BE2C (cell line): ENCODE measurements at regions not wholly inside any gene's neighbourhood (a gene's known extent, or its start where the extent isn't known, plus 50 kb on each side); places are given as distances from the start of the nearest gene placed in this dataset.

Experiments
- DNase-seq: peaks from one replicate; pipeline ENCODE4 v3.0.0-alpha.2; 2020
- H3K27me3 ChIP-seq: fragments of 250-450 bp; sonication (Bioruptor Pico); 2 replicates; pipeline ENCODE4 v1.5.1; 2020; ENCODE audit warnings: mild to moderate bottlenecking
- H3K36me3 ChIP-seq: fragments of 250-450 bp; sonication (Bioruptor Pico); 2 replicates; pipeline ENCODE4 v1.5.1; 2020; ENCODE audit warnings: mild to moderate bottlenecking
- H3K4me1 ChIP-seq: fragments of 250-450 bp; sonication (Bioruptor Pico); 2 replicates; pipeline ENCODE4 v1.5.1; 2020
- H3K4me3 ChIP-seq: 2 replicates; pipeline ENCODE4 v1.5.1; 2011; ENCODE audit warnings: low read depth, low read length
- H3K9me3 ChIP-seq: fragments of 250-450 bp; sonication (Bioruptor Pico); 2 replicates; pipeline ENCODE4 v1.5.1; 2020
- CTCF ChIP-seq: IDR thresholded peaks from 2 replicates; pipeline ENCODE4 v1.5.1; 2012; ENCODE audit warnings: mild to moderate bottlenecking, low read depth, low read length

GRCh38 chr3:107965136-107965655 is 125.6 kb downstream of the CD47 start:
- Histone ChIP-seq H3K27me3 (no peaks in the 10 kb centered on the region), H3K36me3 (no peaks in the 10 kb centered on the region), H3K4me1 (peaks cover 20% of the 10 kb centered on the region), H3K9me3 (no peaks in the 10 kb centered on the region), H3K4me3 (no peak overlapping the region)
- no peak for TF ChIP-seq CTCF
- DNase-seq, result no peak

- Histone ChIP-seq H3K4me3 (no peak overlapping the region), H3K36me3 (no peaks in the 10 kb centered on the region), H3K27me3 (no peaks in the 10 kb centered on the region), H3K9me3 (no peaks in the 10 kb centered on the region), H3K4me1 (peaks cover 13% of the 10 kb centered on the region)
- DNase-seq, result no peak
- TF ChIP-seq CTCF, result no peak
These were observed 127.2 kb downstream of the CD47 start for GRCh38 chr3:107963581-107963980.

- Histone ChIP-seq H3K27me3 (no peaks in the 10 kb centered on the region), H3K4me1 (peaks cover 13% of the 10 kb centered on the region), H3K9me3 (no peaks in the 10 kb centered on the region), H3K36me3 (no peaks in the 10 kb centered on the region), H3K4me3 (no peak overlapping the region)
- DNase-seq, result peak; percentile 35
- TF ChIP-seq CTCF, result no peak
These were observed 127.9 kb downstream of the CD47 start for GRCh38 chr3:107962946-107963345.

GRCh38 chr3:107962037-107962436 is 128.8 kb downstream of the CD47 start:
- no peak for TF ChIP-seq CTCF
- Histone ChIP-seq H3K36me3 (no peaks in the 10 kb centered on the region), H3K4me3 (no peak overlapping the region), H3K4me1 (peaks cover 15% of the 10 kb centered on the region), H3K27me3 (no peaks in the 10 kb centered on the region), H3K9me3 (no peaks in the 10 kb centered on the region)
- DNase-seq, result no peak

- no peaks in the 10 kb centered on the region for H3K36me3 ChIP-seq
- H3K4me1 ChIP-seq, result peaks cover 15% of the 10 kb centered on the region
- no peaks in the 10 kb centered on the region for H3K27me3 ChIP-seq
- no peak for TF ChIP-seq CTCF
- no peak overlapping the region for H3K4me3 ChIP-seq
- no peak for DNase-seq
- H3K9me3 ChIP-seq, result no peaks in the 10 kb centered on the region
These were observed 131.2 kb downstream of the CD47 start for GRCh38 chr3:107959550-107960154.

GRCh38 chr3:107958146-107958545 is 132.7 kb downstream of the CD47 start:
- no peak overlapping the region for H3K4me3 ChIP-seq
- no peak for TF ChIP-seq CTCF
- no peaks in the 10 kb centered on the region for H3K27me3 ChIP-seq
- DNase-seq, result no peak
- H3K36me3 ChIP-seq, result no peaks in the 10 kb centered on the region
- H3K9me3 ChIP-seq, result no peaks in the 10 kb centered on the region
- peaks cover 13% of the 10 kb centered on the region for H3K4me1 ChIP-seq
